Tibial nerve (tissue), 4 donors: ENCODE measurements at regions not wholly inside any gene's neighbourhood (a gene's known extent, or its start where the extent isn't known, plus 50 kb on each side); places are given as distances from the start of the nearest gene placed in this dataset.

Source experiments
- EP300 ChIP-seq, 2 donors: sonication (generic); formaldehyde crosslinking; IDR thresholded peaks; one replicate each; pipeline ENCODE4 v1.6.1; 2017; ENCODE audit warnings: antibody characterized with exemption in 2 of 2, mild to moderate bottlenecking in 1 of 2
- POLR2A ChIP-seq, 2 donors: fragments of 450-650 bp; IDR thresholded peaks; one replicate each; pipeline ENCODE4 v1.6.1; 2017; ENCODE audit warnings: antibody characterized with exemption in 2 of 2, mild to moderate bottlenecking in 2 of 2, moderate library complexity in 2 of 2
- TF ChIP-seq, protein P1 (sequence below), 5 experiments: fragments of 200-600 bp in 3 of 5; fragments of 450-650 bp in 2 of 5; sonication (generic) in 3 of 5; IDR thresholded peaks; one replicate each; pipeline ENCODE4 v1.5.1; 2016 to 2019; ENCODE audit warnings: antibody characterized with exemption in 5 of 5, mild to moderate bottlenecking in 3 of 5, moderate library complexity in 2 of 5

DNA sequence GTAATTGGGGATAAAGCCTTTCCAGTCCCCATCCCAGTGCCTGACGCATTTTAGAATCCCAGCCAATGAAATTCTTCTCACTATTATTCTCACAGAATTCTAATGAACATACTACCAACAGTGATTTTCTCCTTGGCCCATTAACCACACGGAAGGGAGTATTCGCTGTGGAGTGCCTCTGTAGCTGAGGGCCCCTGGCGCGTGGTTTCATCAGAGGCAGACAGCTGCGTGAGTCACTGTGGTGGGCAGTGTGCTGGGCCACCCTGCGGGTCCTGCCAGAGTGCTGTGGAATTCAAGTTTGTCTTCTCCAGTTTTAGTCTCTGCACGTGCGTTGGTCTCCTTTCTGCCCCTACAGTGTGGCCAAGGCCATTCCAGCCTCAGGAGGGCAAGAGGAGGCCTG lies 335.4 kb upstream of the FAT1 start:
- TF ChIP-seq EP300 (IDR thresholded peaks at IDR 0.05) (no peak), POLR2A (IDR thresholded peaks at IDR 0.05) (no peak)
- TF ChIP-seq, protein P1, sequence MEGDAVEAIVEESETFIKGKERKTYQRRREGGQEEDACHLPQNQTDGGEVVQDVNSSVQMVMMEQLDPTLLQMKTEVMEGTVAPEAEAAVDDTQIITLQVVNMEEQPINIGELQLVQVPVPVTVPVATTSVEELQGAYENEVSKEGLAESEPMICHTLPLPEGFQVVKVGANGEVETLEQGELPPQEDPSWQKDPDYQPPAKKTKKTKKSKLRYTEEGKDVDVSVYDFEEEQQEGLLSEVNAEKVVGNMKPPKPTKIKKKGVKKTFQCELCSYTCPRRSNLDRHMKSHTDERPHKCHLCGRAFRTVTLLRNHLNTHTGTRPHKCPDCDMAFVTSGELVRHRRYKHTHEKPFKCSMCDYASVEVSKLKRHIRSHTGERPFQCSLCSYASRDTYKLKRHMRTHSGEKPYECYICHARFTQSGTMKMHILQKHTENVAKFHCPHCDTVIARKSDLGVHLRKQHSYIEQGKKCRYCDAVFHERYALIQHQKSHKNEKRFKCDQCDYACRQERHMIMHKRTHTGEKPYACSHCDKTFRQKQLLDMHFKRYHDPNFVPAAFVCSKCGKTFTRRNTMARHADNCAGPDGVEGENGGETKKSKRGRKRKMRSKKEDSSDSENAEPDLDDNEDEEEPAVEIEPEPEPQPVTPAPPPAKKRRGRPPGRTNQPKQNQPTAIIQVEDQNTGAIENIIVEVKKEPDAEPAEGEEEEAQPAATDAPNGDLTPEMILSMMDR (IDR thresholded peaks at IDR 0.05) = no peak
